BLaER1 treated with 17β-estradiol and CSF1 and Interleukin-3, amounts not matched to agents 10 nM and 100 nM (cell line): ENCODE measurements at regions not wholly inside any gene's neighbourhood (a gene's known extent, or its start where the extent isn't known, plus 50 kb on each side); places are given as distances from the start of the nearest gene placed in this dataset.

Source experiments
- H3K27ac ChIP-seq, 11 experiments: shearing (Covaris generic); formaldehyde crosslinking; 2 replicates each; pipeline ENCODE4 v1.8.1; 2022
- H3K27me3 ChIP-seq, 11 experiments: shearing (Covaris generic); formaldehyde crosslinking; 2 replicates each; pipeline ENCODE4 v1.8.1; 2022
- H3K36me3 ChIP-seq, 11 experiments: shearing (Covaris generic); formaldehyde crosslinking; 2 replicates each; pipeline ENCODE4 v1.8.1; 2022
- H3K4me1 ChIP-seq, 10 experiments: shearing (Covaris generic); formaldehyde crosslinking; 2 replicates each; pipeline ENCODE4 v1.8.1; 2022
- H3K4me2 ChIP-seq, 11 experiments: shearing (Covaris generic); formaldehyde crosslinking; 2 replicates each; pipeline ENCODE4 v1.8.1; 2022
- H3K4me3 ChIP-seq, 10 experiments: shearing (Covaris generic); formaldehyde crosslinking; 2 replicates each; pipeline ENCODE4 v1.8.1; 2022
- H3K9ac ChIP-seq, 11 experiments: shearing (Covaris generic); formaldehyde crosslinking; 2 replicates each; pipeline ENCODE4 v1.8.1; 2022
- H3K9me3 ChIP-seq, 11 experiments: shearing (Covaris generic); formaldehyde crosslinking; replicated peaks in 1 of 11; 2 replicates each; pipeline ENCODE4 v1.8.1; 2022
- H4K20me1 ChIP-seq, 11 experiments: shearing (Covaris generic); formaldehyde crosslinking; 2 replicates each; pipeline ENCODE4 v1.8.1; 2022
- Cebpa-rat ChIP-seq, 11 experiments: shearing (Covaris generic); IDR thresholded peaks; 2 replicates each; pipeline ENCODE4 v1.8.1; 2022

DNA sequence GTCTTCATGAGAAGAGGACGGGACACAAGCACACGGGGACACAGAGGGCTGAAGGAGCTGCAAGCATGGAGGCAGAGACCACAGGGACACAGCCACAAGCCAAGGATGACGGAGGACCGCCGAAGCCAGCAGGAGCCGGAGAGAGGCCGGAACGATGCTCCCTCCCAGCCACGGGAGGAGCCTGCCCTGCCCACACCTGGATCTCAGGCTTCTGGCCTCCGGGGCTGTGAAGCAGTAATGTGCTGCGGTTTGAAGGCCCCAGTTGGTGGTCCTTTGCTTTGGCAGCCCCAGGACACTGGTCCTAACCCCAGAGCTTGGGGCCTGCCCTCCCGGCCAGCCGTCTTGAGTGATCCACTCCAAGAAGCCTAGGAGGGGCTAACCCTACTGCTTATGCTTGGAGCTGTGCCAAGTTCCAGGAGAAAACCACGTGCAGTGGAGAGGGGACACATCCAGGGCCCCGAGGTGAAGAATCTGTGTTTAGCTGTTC lies 85.9 kb downstream of the HMX1 start:
- H3K4me1 ChIP-seq: peaks cover 0 to 10% (median 0%) of the 10 kb centered on the region in 10 experiments; a peak in 4 of 20 replicates

DNA sequence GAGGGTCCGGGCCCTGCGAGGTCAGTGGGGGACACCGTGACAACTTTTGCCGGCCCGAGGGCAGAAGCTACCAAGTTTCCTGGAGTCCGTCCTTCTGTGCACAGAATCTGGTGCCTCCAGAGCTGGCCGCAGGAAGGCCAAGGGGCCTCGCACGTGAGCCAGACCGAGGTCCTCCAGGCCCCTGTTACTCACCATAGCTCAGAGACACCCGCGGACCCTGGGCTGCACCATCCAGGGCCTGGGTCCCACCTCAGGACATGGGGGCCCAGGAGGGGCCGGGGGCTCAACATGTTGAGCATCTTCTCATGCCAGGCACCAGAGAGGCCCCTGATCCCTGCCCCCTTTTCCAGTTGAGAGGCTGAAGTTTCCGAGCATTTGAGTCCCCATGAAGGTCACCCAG lies 87.9 kb downstream of the HMX1 start:
- Histone ChIP-seq H3K4me2 (no peak overlapping the region), H3K9ac (no peak overlapping the region), H3K4me1 (0 out of 20 replicates have a peak, but pooled peaks cover 0 to 4% (median 0%) of the 10 kb centered on the region in 10 experiments), H3K36me3 (no peaks in the 10 kb centered on the region), H3K27me3 (no peaks in the 10 kb centered on the region), H3K4me3 (no peak overlapping the region), H3K9me3 (no peaks in the 10 kb centered on the region), H4K20me1 (peaks cover 0 to 29% (median 0%) of the 10 kb centered on the region in 11 experiments; a peak in 2 of 22 replicates), H3K27ac (no peak overlapping the region)
- no peak for TF ChIP-seq Cebpa-rat (IDR thresholded peaks at IDR 0.05)

More for the DNA sequence above, 85.9 kb downstream of the HMX1 start:
- Histone ChIP-seq H3K4me3 (no peak overlapping the region), H3K4me2 (no peak overlapping the region), H4K20me1 (peaks cover 0 to 37% (median 0%) of the 10 kb centered on the region in 11 experiments; a peak in 2 of 22 replicates), H3K27me3 (no peaks in the 10 kb centered on the region), H3K27ac (no peak overlapping the region), H3K9ac (no peak overlapping the region), H3K9me3 (no peaks in the 10 kb centered on the region), H3K36me3 (no peaks in the 10 kb centered on the region)
- no peak for TF ChIP-seq Cebpa-rat (IDR thresholded peaks at IDR 0.05)

DNA sequence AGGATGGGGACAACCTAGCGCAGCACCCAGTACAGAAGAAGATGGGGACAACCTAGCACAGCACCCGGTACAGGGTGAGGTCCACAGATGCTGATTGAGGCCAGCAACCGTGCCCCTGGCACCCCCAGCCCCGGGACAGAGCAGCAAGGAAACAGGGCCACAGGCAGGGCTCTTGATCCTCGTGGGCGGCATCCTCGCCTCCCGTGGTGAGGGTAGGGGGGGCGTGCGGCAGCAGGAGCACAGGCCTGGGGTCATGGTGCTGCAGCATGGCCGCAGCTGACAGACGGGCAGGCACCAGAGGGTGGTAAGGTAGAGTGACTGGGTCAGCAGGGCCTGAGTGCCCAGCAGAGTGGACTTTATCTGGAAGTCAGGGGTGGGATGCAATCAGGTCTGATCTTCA lies 89.5 kb downstream of the HMX1 start:
- H4K20me1 ChIP-seq: peaks cover 0 to 32% (median 0%) of the 10 kb centered on the region in 11 experiments; a peak in 1 of 22 replicates
- no peak overlapping the region for H3K9ac ChIP-seq
- no peak for TF ChIP-seq Cebpa-rat (IDR thresholded peaks at IDR 0.05)
- H3K36me3 ChIP-seq: no peaks in the 10 kb centered on the region
- no peaks in the 10 kb centered on the region for H3K9me3 ChIP-seq
- no peak overlapping the region for H3K27ac ChIP-seq
- H3K4me3 ChIP-seq: no peak overlapping the region
- no peaks in the 10 kb centered on the region for H3K27me3 ChIP-seq
- H3K4me1 ChIP-seq: 0 out of 20 replicates have a peak, but pooled peaks cover 0 to 4% (median 0%) of the 10 kb centered on the region in 10 experiments
- no peak overlapping the region for H3K4me2 ChIP-seq

DNA sequence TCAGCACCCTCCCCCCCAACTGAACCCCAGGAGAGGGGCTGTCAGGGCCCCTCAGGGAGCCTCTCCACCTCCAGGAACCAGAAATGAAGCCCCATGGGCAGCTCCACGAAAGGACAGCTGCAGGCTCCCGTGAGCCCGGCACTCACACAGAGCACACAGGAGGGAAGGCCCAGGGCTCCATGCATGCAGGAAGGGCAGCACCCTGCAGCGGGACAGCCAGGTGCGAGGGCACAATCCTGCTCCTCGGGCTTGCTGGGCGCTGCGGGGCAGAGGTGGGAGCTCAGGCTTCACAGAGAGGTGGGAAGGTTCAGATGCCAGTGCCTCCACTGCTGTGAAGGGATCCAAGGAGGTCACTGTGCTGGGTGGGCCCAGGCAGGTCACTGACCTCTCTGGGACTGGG lies 90.0 kb downstream of the HMX1 start:
- no peak for TF ChIP-seq Cebpa-rat (IDR thresholded peaks at IDR 0.05)
- Histone ChIP-seq H3K4me1 (0 out of 20 replicates have a peak, but pooled peaks cover 0 to 4% (median 0%) of the 10 kb centered on the region in 10 experiments), H3K36me3 (no peaks in the 10 kb centered on the region), H3K9ac (no peak overlapping the region), H3K4me3 (no peak overlapping the region), H3K4me2 (no peak overlapping the region), H4K20me1 (peaks cover 0 to 32% (median 0%) of the 10 kb centered on the region in 11 experiments; a peak in 1 of 22 replicates), H3K9me3 (no peaks in the 10 kb centered on the region), H3K27ac (no peak overlapping the region), H3K27me3 (no peaks in the 10 kb centered on the region)

GRCh38 chr4:8780596-8781368 lies 90.9 kb downstream of the HMX1 start:
- H3K4me1 ChIP-seq: 0 out of 20 replicates have a peak, but pooled peaks cover 0 to under 1% (median 0%) of the 10 kb centered on the region in 10 experiments
- no peak overlapping the region for H3K9ac ChIP-seq
- no peak overlapping the region for H3K4me2 ChIP-seq
- no peak for TF ChIP-seq Cebpa-rat (IDR thresholded peaks at IDR 0.05)
- no peaks in the 10 kb centered on the region for H3K27me3 ChIP-seq
- peaks cover 0 to 32% (median 0%) of the 10 kb centered on the region in 11 experiments; a peak in 1 of 22 replicates for H4K20me1 ChIP-seq
- no peaks in the 10 kb centered on the region for H3K36me3 ChIP-seq
- no peak overlapping the region for H3K4me3 ChIP-seq
- H3K27ac ChIP-seq: no peak overlapping the region
- H3K9me3 ChIP-seq: no peaks in the 10 kb centered on the region

GRCh38 chr4:8780086-8780485 lies 91.6 kb downstream of the HMX1 start:
- Histone ChIP-seq H3K4me1 (no peaks in the 10 kb centered on the region), H3K4me2 (no peak overlapping the region), H3K9ac (no peak overlapping the region), H4K20me1 (peaks cover 0 to 27% (median 0%) of the 10 kb centered on the region in 11 experiments; a peak in 1 of 22 replicates), H3K27ac (no peak overlapping the region), H3K4me3 (no peak overlapping the region), H3K27me3 (no peaks in the 10 kb centered on the region), H3K9me3 (no peaks in the 10 kb centered on the region), H3K36me3 (no peaks in the 10 kb centered on the region)
- TF ChIP-seq Cebpa-rat (IDR thresholded peaks at IDR 0.05): no peak

DNA sequence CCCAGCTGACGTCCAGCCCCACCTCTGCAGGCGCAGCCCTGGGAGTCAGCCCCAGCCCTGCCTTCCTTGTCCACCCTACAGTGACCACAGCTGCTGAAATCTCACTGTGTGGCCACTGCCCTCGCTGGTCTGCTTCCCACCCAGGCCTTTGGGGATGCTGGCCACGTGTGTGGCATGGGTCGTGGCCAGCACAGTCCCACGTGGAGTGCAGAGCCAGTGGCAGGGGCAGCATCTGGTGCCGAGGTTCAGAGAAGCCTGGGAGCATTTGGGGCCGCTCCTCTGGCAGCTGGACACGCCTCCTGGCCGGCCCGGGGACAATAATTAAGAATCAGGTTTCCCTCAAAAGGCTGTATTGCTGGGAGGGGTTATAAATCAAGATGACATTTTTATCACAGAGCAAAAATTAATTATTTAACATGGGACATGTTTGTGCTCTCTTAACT lies 92.1 kb downstream of the HMX1 start:
- H3K9me3 ChIP-seq: no peaks in the 10 kb centered on the region
- no peaks in the 10 kb centered on the region for H3K36me3 ChIP-seq
- no peak for TF ChIP-seq Cebpa-rat (IDR thresholded peaks at IDR 0.05)
- H3K4me3 ChIP-seq: no peak overlapping the region
- no peak overlapping the region for H3K27ac ChIP-seq
- peaks cover 0 to 21% (median 0%) of the 10 kb centered on the region in 11 experiments; a peak in 1 of 22 replicates for H4K20me1 ChIP-seq
- H3K27me3 ChIP-seq: no peaks in the 10 kb centered on the region
- H3K9ac ChIP-seq: no peak overlapping the region
- no peak overlapping the region for H3K4me2 ChIP-seq
- no peaks in the 10 kb centered on the region for H3K4me1 ChIP-seq

DNA sequence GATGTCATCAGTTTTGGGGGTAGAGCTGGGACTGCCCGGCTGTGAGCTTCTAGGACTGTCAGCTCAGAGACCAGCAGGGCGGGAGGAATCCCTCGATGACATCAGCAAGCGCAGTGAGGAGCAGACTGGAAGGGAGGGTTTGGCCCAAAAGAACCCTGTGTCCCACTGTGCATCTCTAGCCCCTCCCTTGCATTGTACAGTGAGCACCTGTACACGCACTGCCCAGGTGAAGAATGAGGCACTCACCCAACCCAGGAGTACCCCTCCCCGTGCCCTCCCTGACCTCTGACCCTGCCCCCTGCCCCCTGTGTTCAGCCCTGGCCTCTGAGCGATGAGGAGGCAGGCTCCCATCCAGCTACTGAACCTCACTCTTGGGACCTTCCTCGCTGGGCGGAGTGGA lies 92.9 kb downstream of the HMX1 start:
- TF ChIP-seq Cebpa-rat (IDR thresholded peaks at IDR 0.05): no peak
- no peaks in the 10 kb centered on the region for H3K27me3 ChIP-seq
- H3K9me3 ChIP-seq: no peaks in the 10 kb centered on the region
- no peak overlapping the region for H3K4me3 ChIP-seq
- H3K9ac ChIP-seq: no peak overlapping the region
- peaks cover 0 to 13% (median 0%) of the 10 kb centered on the region in 11 experiments; a peak in 1 of 22 replicates for H4K20me1 ChIP-seq
- no peak overlapping the region for H3K27ac ChIP-seq
- H3K4me2 ChIP-seq: no peak overlapping the region
- no peaks in the 10 kb centered on the region for H3K4me1 ChIP-seq
- no peaks in the 10 kb centered on the region for H3K36me3 ChIP-seq

GRCh38 chr4:8778291-8778690 lies 93.3 kb downstream of the HMX1 start:
- Histone ChIP-seq H3K4me2 (no peak overlapping the region), H4K20me1 (peaks cover 0 to 9% (median 0%) of the 10 kb centered on the region in 11 experiments; a peak in 1 of 22 replicates), H3K36me3 (no peaks in the 10 kb centered on the region), H3K4me1 (no peaks in the 10 kb centered on the region), H3K9ac (no peak overlapping the region), H3K4me3 (no peak overlapping the region), H3K27ac (no peak overlapping the region), H3K9me3 (no peaks in the 10 kb centered on the region), H3K27me3 (no peaks in the 10 kb centered on the region)
- TF ChIP-seq Cebpa-rat (IDR thresholded peaks at IDR 0.05): no peak
